ENCODE measurements at regions not wholly inside any gene's neighbourhood (a gene's known extent, or its start where the extent isn't known, plus 50 kb on each side); places are given as distances from the start of the nearest gene placed in this dataset.

DNA sequence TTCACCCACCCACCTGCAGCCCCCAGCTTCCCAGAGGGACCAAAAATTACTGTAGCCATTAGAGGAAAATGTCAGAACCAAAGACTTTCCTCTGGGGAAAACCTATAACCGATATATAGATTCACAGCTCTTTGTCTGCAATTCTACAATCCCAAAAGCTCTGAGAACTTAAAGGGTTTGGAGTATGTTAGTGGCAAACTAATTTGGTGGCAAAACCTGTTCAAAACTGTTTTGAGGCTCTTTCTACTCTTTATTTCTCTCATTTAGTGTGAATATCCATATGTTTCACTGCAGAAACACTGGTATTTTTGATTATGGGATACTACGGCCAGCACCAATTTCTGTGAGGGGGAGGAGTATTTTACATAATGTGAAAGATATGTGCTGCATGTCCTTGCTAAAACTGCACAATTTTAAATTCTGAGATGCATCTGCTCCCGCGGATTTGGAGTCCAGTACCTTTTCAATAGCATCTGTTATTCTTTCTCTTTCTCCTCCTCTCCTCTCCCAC lies 87.5 kb upstream of the MTNR1B start:
- TF ChIP-seq, protein P1, sequence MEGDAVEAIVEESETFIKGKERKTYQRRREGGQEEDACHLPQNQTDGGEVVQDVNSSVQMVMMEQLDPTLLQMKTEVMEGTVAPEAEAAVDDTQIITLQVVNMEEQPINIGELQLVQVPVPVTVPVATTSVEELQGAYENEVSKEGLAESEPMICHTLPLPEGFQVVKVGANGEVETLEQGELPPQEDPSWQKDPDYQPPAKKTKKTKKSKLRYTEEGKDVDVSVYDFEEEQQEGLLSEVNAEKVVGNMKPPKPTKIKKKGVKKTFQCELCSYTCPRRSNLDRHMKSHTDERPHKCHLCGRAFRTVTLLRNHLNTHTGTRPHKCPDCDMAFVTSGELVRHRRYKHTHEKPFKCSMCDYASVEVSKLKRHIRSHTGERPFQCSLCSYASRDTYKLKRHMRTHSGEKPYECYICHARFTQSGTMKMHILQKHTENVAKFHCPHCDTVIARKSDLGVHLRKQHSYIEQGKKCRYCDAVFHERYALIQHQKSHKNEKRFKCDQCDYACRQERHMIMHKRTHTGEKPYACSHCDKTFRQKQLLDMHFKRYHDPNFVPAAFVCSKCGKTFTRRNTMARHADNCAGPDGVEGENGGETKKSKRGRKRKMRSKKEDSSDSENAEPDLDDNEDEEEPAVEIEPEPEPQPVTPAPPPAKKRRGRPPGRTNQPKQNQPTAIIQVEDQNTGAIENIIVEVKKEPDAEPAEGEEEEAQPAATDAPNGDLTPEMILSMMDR (IDR thresholded peaks at IDR 0.05): no peak
- no peak for TF ChIP-seq CHD2 (IDR thresholded peaks at IDR 0.05; ENCODE audit: low read length, partially characterized antibody)
- no peak for TF ChIP-seq POLR2A (IDR thresholded peaks at IDR 0.05; ENCODE audit: low read length)
- TF ChIP-seq RCOR1 (IDR thresholded peaks at IDR 0.05; ENCODE audit: low read depth, low read length): no peak
- no peak for TF ChIP-seq CEBPB (IDR thresholded peaks at IDR 0.05)
- TF ChIP-seq, protein P2, sequence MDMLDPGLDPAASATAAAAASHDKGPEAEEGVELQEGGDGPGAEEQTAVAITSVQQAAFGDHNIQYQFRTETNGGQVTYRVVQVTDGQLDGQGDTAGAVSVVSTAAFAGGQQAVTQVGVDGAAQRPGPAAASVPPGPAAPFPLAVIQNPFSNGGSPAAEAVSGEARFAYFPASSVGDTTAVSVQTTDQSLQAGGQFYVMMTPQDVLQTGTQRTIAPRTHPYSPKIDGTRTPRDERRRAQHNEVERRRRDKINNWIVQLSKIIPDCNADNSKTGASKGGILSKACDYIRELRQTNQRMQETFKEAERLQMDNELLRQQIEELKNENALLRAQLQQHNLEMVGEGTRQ (IDR thresholded peaks at IDR 0.05): no peak
